HepG2 (cell line): ENCODE measurements at regions not wholly inside any gene's neighbourhood (a gene's known extent, or its start where the extent isn't known, plus 50 kb on each side); places are given as distances from the start of the nearest gene placed in this dataset.

ENCODE experiments used
- ATAC-seq: fragments of 200-7000 bp; cut with Tn5 transposase; 3 replicates; pipeline ENCODE4 v1.9.1; 2020; ENCODE audit warnings: mild to moderate bottlenecking, moderate library complexity
- BruUV-seq: library from RNA; stranded (reverse); fragments of 400-500 nt; replicated peaks from 2 replicates; lab custom pipeline; 2021; lab: Mats Ljungman, UMichigan
- CTCF ChIA-PET: fragments of 300-600 bp; formaldehyde crosslinking; extraction: SDS; loops from one replicate; lab custom pipeline; 2021; ENCODE audit warnings: low total read pairs, inconsistent platforms, low intra/inter-chr PET ratio; lab: Yijun Ruan, JAX
- POLR2A ChIA-PET: fragments of 350-600 bp; sonication (Branson Sonifier 250); formaldehyde crosslinking; loops from one replicate; lab custom pipeline; 2020; ENCODE audit warnings: antibody characterized with exemption, inconsistent platforms; lab: Yijun Ruan, JAX
- DNase-seq: peaks from one replicate; pipeline ENCODE4 v3.0.0-alpha.2; 2015; ENCODE audit warnings: low spot score
- FAIRE-seq: peaks from 3 replicates; lab custom pipeline; 2011; peaks lifted over from hg19 to GRCh38; lab: Jason Lieb, UNC
- H2AFZ ChIP-seq: one replicate; pipeline ENCODE4 v1.6.1; 2011; ENCODE audit warnings: low read length, inconsistent platforms
- H3K27ac ChIP-seq: fragments of 300-600 bp; 3 replicates; pipeline ENCODE4 v1.8.0; 2011; ENCODE audit warnings: mixed run types, mild to moderate bottlenecking, mixed read lengths, low read length, inconsistent platforms; ENCODE audit not compliant: insufficient read depth; ENCODE audit errors: extremely low read length
- H3K27me3 ChIP-seq, 2 experiments: fragments of 200-600 bp in 1 of 2; 2 replicates in 1 of 2; 3 replicates in 1 of 2; pipeline versions ENCODE4 v1.6.0 to v1.8.0; 2011; ENCODE audit warnings: low read length in 2 of 2, mild to moderate bottlenecking in 2 of 2, moderate library complexity in 2 of 2, inconsistent platforms in 1 of 2; ENCODE audit not compliant: insufficient read depth in 2 of 2, control insufficient read depth in 1 of 2
- H3K36me3 ChIP-seq, 2 experiments: fragments of 200-600 bp in 1 of 2; replicated peaks in 1 of 2; 2 replicates in 1 of 2; 3 replicates in 1 of 2; pipeline versions ENCODE4 v1.5.1 to v1.8.0; 2011; ENCODE audit warnings: low read length in 2 of 2, inconsistent platforms in 1 of 2; ENCODE audit not compliant: insufficient read depth in 2 of 2, control insufficient read depth in 1 of 2
- H3K4me1 ChIP-seq: 2 replicates; pipeline ENCODE4 v1.5.1; 2012; ENCODE audit warnings: low read length, inconsistent platforms; ENCODE audit not compliant: insufficient read depth
- H3K4me2 ChIP-seq: 2 replicates; pipeline ENCODE4 v1.6.0; 2011; ENCODE audit warnings: low read depth, low read length, inconsistent platforms
- H3K4me3 ChIP-seq, 3 experiments: fragments of 200-600 bp in 1 of 3; sonication (generic), shearing (Covaris generic) in 1 of 3; replicated peaks in 1 of 3; 2 replicates each; pipeline ENCODE4 v1.5.1; 2011 to 2016; ENCODE audit warnings: low read length in 3 of 3, inconsistent platforms in 2 of 3, low read depth in 2 of 3, mild to moderate bottlenecking in 2 of 3, control low read depth in 1 of 3, mixed read lengths in 1 of 3; ENCODE audit not compliant: insufficient read depth in 1 of 3
- H3K79me2 ChIP-seq: one replicate; pipeline ENCODE4 v1.6.1; 2011; ENCODE audit warnings: low read length, inconsistent platforms; ENCODE audit not compliant: insufficient read depth
- H3K9ac ChIP-seq: 2 replicates; pipeline ENCODE4 v1.6.0; 2011; ENCODE audit warnings: mild to moderate bottlenecking, low read depth, low read length, inconsistent platforms; ENCODE audit not compliant: insufficient read depth
- H3K9me3 ChIP-seq: 2 replicates; pipeline ENCODE4 v1.5.1; 2012; ENCODE audit warnings: mild to moderate bottlenecking, low read length
- H4K20me1 ChIP-seq: 2 replicates; pipeline ENCODE4 v1.6.0; 2011; ENCODE audit warnings: inconsistent platforms, mild to moderate bottlenecking, low read length, moderate library complexity; ENCODE audit not compliant: insufficient read depth
- ADNP ChIP-seq: sonication (generic); formaldehyde crosslinking; IDR thresholded peaks from 2 replicates; pipeline ENCODE4 v1.4.0; 2020; ENCODE audit warnings: missing genetic modification reagents
- ARNT2 ChIP-seq: sonication (generic); formaldehyde crosslinking; IDR thresholded peaks from 2 replicates; pipeline ENCODE4 v1.8.0; 2022; ENCODE audit warnings: mild to moderate bottlenecking, low read depth, missing genetic modification reagents, moderate library complexity
- DZIP1 ChIP-seq: sonication (generic); formaldehyde crosslinking; IDR thresholded peaks from 2 replicates; pipeline ENCODE4 v1.5.0; 2020; ENCODE audit warnings: mild to moderate bottlenecking, missing genetic modification reagents
- FOSL2 ChIP-seq: sonication (generic); formaldehyde crosslinking; IDR thresholded peaks from 2 replicates; pipeline ENCODE4 v1.4.0; 2020; ENCODE audit warnings: missing genetic modification reagents
- GLI4 ChIP-seq: sonication (generic); formaldehyde crosslinking; IDR thresholded peaks from 2 replicates; pipeline ENCODE4 v1.5.1; 2020; ENCODE audit warnings: missing genetic modification reagents, mild to moderate bottlenecking, moderate library complexity, borderline replicate concordance
- MXI1 ChIP-seq: IDR thresholded peaks from 3 replicates; pipeline ENCODE4 v1.6.1; 2012; ENCODE audit warnings: low read depth, low read length, inconsistent platforms, borderline replicate concordance
- NFIB ChIP-seq: sonication (generic); formaldehyde crosslinking; IDR thresholded peaks from 2 replicates; pipeline ENCODE4 v1.9.0; 2021; ENCODE audit warnings: missing genetic modification reagents, mild to moderate bottlenecking, borderline replicate concordance
- NR2F6 ChIP-seq, 2 experiments: IDR thresholded peaks; 2 replicates each; pipeline ENCODE4 v1.6.1; 2016; ENCODE audit warnings: antibody characterized with exemption in 1 of 2, mild to moderate bottlenecking in 1 of 2
- PRDM15 ChIP-seq: sonication (generic); formaldehyde crosslinking; IDR thresholded peaks from 2 replicates; pipeline ENCODE4 v1.4.0; 2020; ENCODE audit warnings: missing genetic modification reagents
- RXRB ChIP-seq: IDR thresholded peaks from 2 replicates; pipeline ENCODE4 v1.6.1; 2016; ENCODE audit warnings: borderline replicate concordance, missing genetic modification reagents, missing compliant biosample characterization
- SP4 ChIP-seq: sonication (generic); formaldehyde crosslinking; IDR thresholded peaks from 2 replicates; pipeline ENCODE4 v1.8.1; 2023; ENCODE audit warnings: mild to moderate bottlenecking, missing genetic modification reagents
- SP5 ChIP-seq: IDR thresholded peaks from 2 replicates; pipeline ENCODE4 v1.6.1; 2016; ENCODE audit warnings: low read depth, borderline replicate concordance
- TOPORS ChIP-seq: sonication (generic); formaldehyde crosslinking; IDR thresholded peaks from 2 replicates; pipeline ENCODE4 v1.8.0; 2023; ENCODE audit warnings: mild to moderate bottlenecking, missing genetic modification reagents
- YEATS2 ChIP-seq: sonication (generic); formaldehyde crosslinking; IDR thresholded peaks from 2 replicates; pipeline ENCODE4 v1.4.0; 2020; ENCODE audit warnings: missing genetic modification reagents, borderline replicate concordance
- ZKSCAN5 ChIP-seq: sonication (generic); formaldehyde crosslinking; IDR thresholded peaks from 2 replicates; pipeline ENCODE4 v1.5.1; 2020; ENCODE audit warnings: mild to moderate bottlenecking, missing genetic modification reagents
- ZXDC ChIP-seq: sonication (generic); formaldehyde crosslinking; IDR thresholded peaks from 2 replicates; pipeline ENCODE4 v1.5.0; 2020; ENCODE audit warnings: mild to moderate bottlenecking, missing genetic modification reagents
- WGBS: methylation state at CpG from one replicate; pipeline ENCODE4 v1.1.6; 2017; ENCODE audit warnings: low lambda C conversion rate; 5-methylcytosine and 5-hydroxymethylcytosine counted together
- in situ Hi-C: cut with HindIII; loops from 2 replicates; pipeline ENCODE4 v1.10.0; 2017; ENCODE audit warnings: low pct_unique_long_range_greater_than_20kb; ENCODE audit not compliant: extremely low pct_ligation_motif_present
- intact Hi-C: fragments of 100-400 bp; cut with micrococcal nuclease; formaldehyde crosslinking; loops from one replicate; pipeline ENCODE4 v1.10.0; 2022; ENCODE audit not compliant: unreplicated experiment

- no peaks in the 10 kb centered on the region for H3K27me3 ChIP-seq
- no peak for TF ChIP-seq ADNP
- no peak for TF ChIP-seq ZKSCAN5 (CRISPR knock-in tag)
- TF ChIP-seq NFIB (CRISPR knock-in tag): no peak
- TF ChIP-seq ZXDC (CRISPR knock-in tag): no peak
- no peak for TF ChIP-seq PRDM15 (CRISPR knock-in tag)
- no peak for TF ChIP-seq SP5 (CRISPR knock-in tag)
- TF ChIP-seq FOSL2 (CRISPR knock-in tag): no peak
- TF ChIP-seq DZIP1 (CRISPR knock-in tag): no peak
- TF ChIP-seq GLI4 (CRISPR knock-in tag): no peak
- TF ChIP-seq MXI1: no peak
- no peak for TF ChIP-seq SP4
- TF ChIP-seq ARNT2 (CRISPR knock-in tag): no peak
- TF ChIP-seq TOPORS: no peak
- no peak for TF ChIP-seq YEATS2 (CRISPR knock-in tag)
- TF ChIP-seq NR2F6 (IDR thresholded peaks at IDR 0.05): no peak
- TF ChIP-seq NR2F6 (CRISPR knock-in tag; IDR thresholded peaks at IDR 0.05): no peak
- no peak for TF ChIP-seq RXRB (CRISPR knock-in tag)
- POLR2A ChIA-PET: no interaction called here
- BruUV-seq: no TSS peak
- H4K20me1 ChIP-seq: no peaks in the 10 kb centered on the region
- CTCF ChIA-PET: no interaction called here
- intact Hi-C loops: no loop called here
- in situ Hi-C loops: no loop called here
- no peak overlapping the region for H3K4me2 ChIP-seq
- H3K4me3 ChIP-seq: no peak overlapping the region
- no peak for ATAC-seq
- H3K4me1 ChIP-seq: no peaks in the 10 kb centered on the region
- no peak for FAIRE-seq
- no peak overlapping the region for H3K9ac ChIP-seq
- no peaks in the 10 kb centered on the region for H3K9me3 ChIP-seq
- no peaks in the 10 kb centered on the region for H3K36me3 ChIP-seq
- no peak overlapping the region for H3K27ac ChIP-seq
- no peak overlapping the region for H2AFZ ChIP-seq
- no peak for DNase-seq
- no peaks in the 10 kb centered on the region for H3K79me2 ChIP-seq
- WGBS: 9% methylated on average over 6 of the region's 6 CpGs
Measured at GRCh38 chr3:117798687-117799386, 1089.3 kb downstream of the TUSC7 start.
